DOHH2 (cell line): ENCODE measurements at regions not wholly inside any gene's neighbourhood (a gene's known extent, or its start where the extent isn't known, plus 50 kb on each side); places are given as distances from the start of the nearest gene placed in this dataset.
"Not testable (repeated sequence)": the region's sequence is repeated elsewhere in the genome, so short reads cannot be mapped to it uniquely, and the experiment has no call there.

Source experiments
- CTCF ChIP-seq: fragments of 200-600 bp; sonication (generic); IDR thresholded peaks from one replicate; pipeline ENCODE4 v1.5.1; 2014; ENCODE audit warnings: antibody characterized with exemption, mild to moderate bottlenecking, low read depth, low read length; ENCODE audit not compliant: poor library complexity, severe bottlenecking
- EZH2phosphoT487 ChIP-seq: fragments of 200-600 bp; sonication (generic); IDR thresholded peaks from 2 replicates; pipeline ENCODE4 v1.6.1; 2017; ENCODE audit warnings: borderline replicate concordance, mild to moderate bottlenecking, antibody characterized with exemption, low read length, moderate library complexity, mixed read lengths

DNA sequence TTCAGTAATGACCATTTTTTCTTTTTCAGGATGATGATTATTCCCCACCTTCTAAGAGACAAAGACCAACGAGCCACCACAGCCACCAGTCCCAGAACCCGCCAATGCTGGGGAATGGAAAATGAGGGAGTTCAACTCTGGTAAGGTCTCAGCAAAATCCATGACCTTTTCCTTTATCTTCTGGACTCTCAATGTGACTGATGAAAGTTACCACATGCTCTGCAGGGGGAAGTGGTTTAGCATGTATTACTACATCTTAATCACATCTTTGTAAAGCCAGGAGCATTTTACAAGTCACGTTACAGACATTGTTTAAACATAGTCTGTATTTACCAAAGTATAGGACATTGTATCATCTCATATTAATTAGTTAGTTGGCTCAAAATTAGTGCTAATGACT, 89.3 kb upstream of the METTL14 start:
- TF ChIP-seq CTCF, EZH2phosphoT487: not testable (repeated sequence)
